Heart left ventricle (tissue), 13 donors: ENCODE measurements at regions not wholly inside any gene's neighbourhood (a gene's known extent, or its start where the extent isn't known, plus 50 kb on each side); places are given as distances from the start of the nearest gene placed in this dataset.
"Not testable (repeated sequence)": the region's sequence is repeated elsewhere in the genome, so short reads cannot be mapped to it uniquely, and the experiment has no call there.

Experiments
- CTCF ChIP-seq, 12 donors: fragments of 200-600 bp; sonication (generic) in 4 of 12; IDR thresholded peaks; one replicate each; pipeline versions ENCODE4 v1.5.0 to v1.8.0; 2018 to 2022; ENCODE audit warnings: antibody characterized with exemption in 12 of 12, mild to moderate bottlenecking in 5 of 12
- POLR2A ChIP-seq, 2 donors: fragments of 450-650 bp; IDR thresholded peaks; one replicate each; pipeline ENCODE4 v1.6.1; 2017; ENCODE audit warnings: antibody characterized with exemption in 2 of 2, mild to moderate bottlenecking in 2 of 2, moderate library complexity in 2 of 2
- donor health status: ischemic (EF 13 %, LVEDD 7.1; RV severe dilation, severe dysfunction).
- donor health status: DM: no; HTN: yes; CAD: no.
- donor health status: DM: no; HTN: no; CAD: no.
- donor health status: ischemic (EF 25% LVEDD 6.9; RV normal size, moderate dysfunction).
- donor health status: ischemic (EF 25% LVEDD 5.7; RV mildly dilated, moderate dysfunction).
- donor health status: ischemic (EF 35%, LVEDD 5.7; RV mildly dilated, moderate dysfunction).
- donor health status: nonischemic (EF 11% LVEDD 7.7; RV severe dilation, severe dysfunction).
- donor health status: DM: yes; HTN: yes; CAD: no.
- donor health status: PGD.
- donor health status: ischemic (EF 29% LVEDD 5.4; RV normal size, mild dysfunction).
- donor health status: nonischemic (EF 23%, LVEDD 6.1; RV moderate dilation, normal function).

- TF ChIP-seq CTCF, POLR2A (IDR thresholded peaks at IDR 0.05): not testable (repeated sequence)
These were observed 78.8 kb upstream of the ARMCX2 start for GRCh38 chrX:101738411-101738810.
